IgD-negative memory B cell (primary cell): ENCODE measurements at regions not wholly inside any gene's neighbourhood (a gene's known extent, or its start where the extent isn't known, plus 50 kb on each side); places are given as distances from the start of the nearest gene placed in this dataset.

ENCODE experiments used
- H3K27ac Mint-ChIP-seq, 3 donors: one replicate each; pipeline ENCODE4 v1.8.0; 2020 to 2022; ENCODE audit warnings: mild to moderate bottlenecking in 3 of 3, mixed read lengths in 3 of 3, moderate library complexity in 1 of 3
- H3K27me3 Mint-ChIP-seq: one replicate; pipeline ENCODE4 v1.8.0; 2021; ENCODE audit warnings: mixed read lengths
- H3K36me3 Mint-ChIP-seq: one replicate; pipeline ENCODE4 v1.8.0; 2020; ENCODE audit warnings: mild to moderate bottlenecking, mixed read lengths
- H3K4me1 Mint-ChIP-seq, 3 donors: one replicate each; pipeline ENCODE4 v1.8.0; 2020 to 2022; ENCODE audit warnings: mixed read lengths in 3 of 3, mild to moderate bottlenecking in 1 of 3
- H3K4me3 Mint-ChIP-seq, 4 donors: one replicate each; pipeline ENCODE4 v1.8.0; 2020 to 2022; ENCODE audit warnings: mild to moderate bottlenecking in 4 of 4, mixed read lengths in 4 of 4, moderate library complexity in 3 of 4
- H3K9me3 Mint-ChIP-seq, 3 donors: one replicate each; pipeline ENCODE4 v1.8.0; 2020 to 2021; ENCODE audit warnings: mixed read lengths in 3 of 3, mild to moderate bottlenecking in 1 of 3

- H3K9me3 Mint-ChIP-seq: peaks cover 2 to 6% (median 3%) of the 10 kb centered on the region in 3 donors
- H3K27me3 Mint-ChIP-seq: peaks cover 2% of the 10 kb centered on the region
- no peaks in the 10 kb centered on the region for H3K4me1 Mint-ChIP-seq
- no peak overlapping the region for H3K27ac Mint-ChIP-seq
- H3K4me3 Mint-ChIP-seq: no peak overlapping the region
- H3K36me3 Mint-ChIP-seq: no peaks in the 10 kb centered on the region
Measured at GRCh38 chr6:19753826-19754225, 83.3 kb upstream of the ID4 start.

GRCh38 chr6:19754686-19755085 is 82.5 kb upstream of the ID4 start:
- Mint-ChIP-seq H3K27me3 (peaks cover 2% of the 10 kb centered on the region), H3K4me1 (no peaks in the 10 kb centered on the region), H3K4me3 (no peak overlapping the region), H3K9me3 (peaks cover 0 to 6% (median 0%) of the 10 kb centered on the region in 3 donors), H3K36me3 (no peaks in the 10 kb centered on the region), H3K27ac (no peak overlapping the region)

- no peak overlapping the region for H3K4me3 Mint-ChIP-seq
- no peak overlapping the region for H3K27ac Mint-ChIP-seq
- H3K9me3 Mint-ChIP-seq: peaks cover 0 to 7% (median 0%) of the 10 kb centered on the region in 3 donors
- H3K27me3 Mint-ChIP-seq: peaks cover 2% of the 10 kb centered on the region
- no peaks in the 10 kb centered on the region for H3K36me3 Mint-ChIP-seq
- no peaks in the 10 kb centered on the region for H3K4me1 Mint-ChIP-seq
Measured at GRCh38 chr6:19755181-19755580, 82.0 kb upstream of the ID4 start.

GRCh38 chr6:19757036-19757435 is 80.1 kb upstream of the ID4 start:
- H3K27ac Mint-ChIP-seq: no peak overlapping the region
- no peaks in the 10 kb centered on the region for H3K36me3 Mint-ChIP-seq
- H3K4me1 Mint-ChIP-seq: no peaks in the 10 kb centered on the region
- no peak overlapping the region for H3K4me3 Mint-ChIP-seq
- peaks cover 0 to 4% (median 0%) of the 10 kb centered on the region in 3 donors for H3K9me3 Mint-ChIP-seq
- H3K27me3 Mint-ChIP-seq: peaks cover 2% of the 10 kb centered on the region

- Mint-ChIP-seq H3K4me1 (no peaks in the 10 kb centered on the region), H3K27me3 (peaks cover 2% of the 10 kb centered on the region)
Measured at GRCh38 chr6:19759117-19759880, 77.9 kb upstream of the ID4 start.

GRCh38 chr6:19761121-19761520 is 76.0 kb upstream of the ID4 start:
- H3K27ac Mint-ChIP-seq: no peak overlapping the region
- H3K9me3 Mint-ChIP-seq: peaks cover 0 to 7% (median 0%) of the 10 kb centered on the region in 3 donors
- H3K27me3 Mint-ChIP-seq: peaks cover 2% of the 10 kb centered on the region
- H3K4me3 Mint-ChIP-seq: no peak overlapping the region
- H3K36me3 Mint-ChIP-seq: no peaks in the 10 kb centered on the region
- H3K4me1 Mint-ChIP-seq: no peaks in the 10 kb centered on the region

More at GRCh38 chr6:19759117-19759880, 77.9 kb upstream of the ID4 start:
- Mint-ChIP-seq H3K27ac (no peak overlapping the region), H3K4me3 (no peak overlapping the region), H3K9me3 (peaks cover 0 to 6% (median 0%) of the 10 kb centered on the region in 3 donors), H3K36me3 (no peaks in the 10 kb centered on the region)

GRCh38 chr6:19771753-19772336 is 65.3 kb upstream of the ID4 start:
- H3K4me3 Mint-ChIP-seq: no peak overlapping the region
- peaks cover 4 to 5% (median 4%) of the 10 kb centered on the region in 3 donors for H3K9me3 Mint-ChIP-seq
- H3K36me3 Mint-ChIP-seq: no peaks in the 10 kb centered on the region
- no peak overlapping the region for H3K27ac Mint-ChIP-seq
- H3K27me3 Mint-ChIP-seq: no peaks in the 10 kb centered on the region
- H3K4me1 Mint-ChIP-seq: no peaks in the 10 kb centered on the region

GRCh38 chr6:19772891-19773290 is 64.3 kb upstream of the ID4 start:
- Mint-ChIP-seq H3K4me3 (no peak overlapping the region), H3K27me3 (no peaks in the 10 kb centered on the region), H3K9me3 (peaks cover 4 to 5% (median 4%) of the 10 kb centered on the region in 3 donors), H3K27ac (no peak overlapping the region), H3K36me3 (no peaks in the 10 kb centered on the region), H3K4me1 (no peaks in the 10 kb centered on the region)

- Mint-ChIP-seq H3K27ac (no peak overlapping the region), H3K4me1 (no peaks in the 10 kb centered on the region), H3K4me3 (no peak overlapping the region), H3K36me3 (no peaks in the 10 kb centered on the region), H3K9me3 (peaks cover 2 to 4% (median 3%) of the 10 kb centered on the region in 3 donors), H3K27me3 (no peaks in the 10 kb centered on the region)
Measured at GRCh38 chr6:19781269-19781668, 55.9 kb upstream of the ID4 start.

- H3K27me3 Mint-ChIP-seq: no peaks in the 10 kb centered on the region
- H3K27ac Mint-ChIP-seq: no peak overlapping the region
- peaks cover 2 to 4% (median 3%) of the 10 kb centered on the region in 3 donors for H3K9me3 Mint-ChIP-seq
- no peaks in the 10 kb centered on the region for H3K36me3 Mint-ChIP-seq
- no peak overlapping the region for H3K4me3 Mint-ChIP-seq
- H3K4me1 Mint-ChIP-seq: no peaks in the 10 kb centered on the region
Measured at GRCh38 chr6:19782588-19782987, 54.6 kb upstream of the ID4 start.
